HepG2 (cell line): ENCODE measurements at regions not wholly inside any gene's neighbourhood (a gene's known extent, or its start where the extent isn't known, plus 50 kb on each side); places are given as distances from the start of the nearest gene placed in this dataset.

Experiments
- CEBPG ChIP-seq: IDR thresholded peaks from 2 replicates; pipeline ENCODE4 v1.6.1; 2016
- FOXO1 ChIP-seq: sonication (generic); formaldehyde crosslinking; IDR thresholded peaks from 2 replicates; pipeline ENCODE4 v1.4.0; 2020; ENCODE audit warnings: missing genetic modification reagents
- MAFG ChIP-seq: sonication (generic); formaldehyde crosslinking; IDR thresholded peaks from 2 replicates; pipeline ENCODE4 v1.5.1; 2020; ENCODE audit warnings: mild to moderate bottlenecking, missing genetic modification reagents
- PRPF4 ChIP-seq: fragments of 200-400 bp; formaldehyde crosslinking; IDR thresholded peaks from 2 replicates; pipeline ENCODE4 v1.6.1; 2016; ENCODE audit warnings: low read length, low read depth; ENCODE audit not compliant: poor library complexity, severe bottlenecking
- SIX1 ChIP-seq: sonication (generic); formaldehyde crosslinking; IDR thresholded peaks from 2 replicates; pipeline ENCODE4 v1.4.0; 2020; ENCODE audit warnings: missing genetic modification reagents, borderline replicate concordance
- SMYD3 ChIP-seq: sonication (generic); formaldehyde crosslinking; IDR thresholded peaks from 2 replicates; pipeline ENCODE4 v1.8.1; 2023; ENCODE audit warnings: mild to moderate bottlenecking, missing genetic modification reagents
- SRSF1 ChIP-seq: fragments of 200-400 bp; formaldehyde crosslinking; optimal IDR thresholded peaks from 2 replicates; pipeline ENCODE3; 2017; ENCODE audit warnings: mild to moderate bottlenecking, low read depth, low read length, moderate library complexity
- STAG1 ChIP-seq: sonication (generic); formaldehyde crosslinking; IDR thresholded peaks from 2 replicates; pipeline ENCODE4 v1.4.0; 2020; ENCODE audit warnings: missing genetic modification reagents
- YEATS4 ChIP-seq: sonication (generic); formaldehyde crosslinking; IDR thresholded peaks from 2 replicates; pipeline ENCODE4 v1.4.0; 2020; ENCODE audit warnings: missing genetic modification reagents, borderline replicate concordance
- ZNF530 ChIP-seq: sonication (generic); formaldehyde crosslinking; IDR thresholded peaks from 2 replicates; pipeline ENCODE4 v1.5.0; 2020; ENCODE audit warnings: low read depth, mild to moderate bottlenecking, missing genetic modification reagents
- TF ChIP-seq, protein P1 (sequence below): sonication (generic); formaldehyde crosslinking; IDR thresholded peaks from 2 replicates; pipeline ENCODE4 v1.5.1; 2020; ENCODE audit warnings: missing genetic modification reagents, mild to moderate bottlenecking, borderline replicate concordance
- TF ChIP-seq, protein P2 (sequence below): sonication (generic); formaldehyde crosslinking; IDR thresholded peaks from 2 replicates; pipeline ENCODE4 v1.5.0; 2020; ENCODE audit warnings: missing genetic modification reagents
- TF ChIP-seq, protein P3 (sequence below): sonication (generic); formaldehyde crosslinking; IDR thresholded peaks from 2 replicates; pipeline ENCODE4 v1.8.1; 2023; ENCODE audit warnings: missing genetic modification reagents, mild to moderate bottlenecking, borderline replicate concordance
- TF ChIP-seq, protein P4 (sequence below): sonication (generic); formaldehyde crosslinking; IDR thresholded peaks from 2 replicates; pipeline ENCODE4 v1.4.0; 2020; ENCODE audit warnings: mild to moderate bottlenecking, missing genetic modification reagents
- TF ChIP-seq, protein P5 (sequence below): sonication (generic); formaldehyde crosslinking; IDR thresholded peaks from 2 replicates; pipeline ENCODE4 v1.8.0; 2023; ENCODE audit warnings: mild to moderate bottlenecking, missing genetic modification reagents
- TF ChIP-seq, protein P6 (sequence below), 2 experiments: sonication (generic) in 1 of 2; formaldehyde crosslinking in 1 of 2; IDR thresholded peaks; 2 replicates each; pipeline versions ENCODE4 v1.4.0 to v1.6.1; 2016 to 2020; ENCODE audit warnings: borderline replicate concordance in 1 of 2, low read depth in 1 of 2, mild to moderate bottlenecking in 1 of 2, missing genetic modification reagents in 1 of 2

DNA sequence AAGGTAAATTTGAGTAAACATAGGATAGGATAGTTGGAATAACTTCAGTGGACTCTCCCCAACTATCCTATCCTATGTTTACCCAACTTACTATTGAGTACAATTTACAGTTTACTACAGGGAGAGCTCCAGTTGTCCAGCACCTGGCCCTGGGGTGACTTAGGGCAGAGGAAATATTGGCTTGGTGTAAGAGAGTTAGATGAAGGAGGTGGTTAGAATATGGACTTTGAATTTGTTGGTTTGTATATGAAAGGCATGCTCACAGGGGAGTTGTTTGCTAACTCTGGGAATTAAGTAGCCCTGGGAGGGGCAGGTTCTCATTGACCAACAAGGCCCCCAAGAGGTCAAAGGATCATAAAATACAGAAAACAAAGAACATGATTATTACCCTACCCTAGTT, 497.7 kb downstream of the ARL4A start (continued):
- TF ChIP-seq ZNF530 (CRISPR knock-in tag), result no peak
- no peak for TF ChIP-seq PRPF4
- no peak for TF ChIP-seq MAFG (CRISPR knock-in tag)
- TF ChIP-seq, protein P1, sequence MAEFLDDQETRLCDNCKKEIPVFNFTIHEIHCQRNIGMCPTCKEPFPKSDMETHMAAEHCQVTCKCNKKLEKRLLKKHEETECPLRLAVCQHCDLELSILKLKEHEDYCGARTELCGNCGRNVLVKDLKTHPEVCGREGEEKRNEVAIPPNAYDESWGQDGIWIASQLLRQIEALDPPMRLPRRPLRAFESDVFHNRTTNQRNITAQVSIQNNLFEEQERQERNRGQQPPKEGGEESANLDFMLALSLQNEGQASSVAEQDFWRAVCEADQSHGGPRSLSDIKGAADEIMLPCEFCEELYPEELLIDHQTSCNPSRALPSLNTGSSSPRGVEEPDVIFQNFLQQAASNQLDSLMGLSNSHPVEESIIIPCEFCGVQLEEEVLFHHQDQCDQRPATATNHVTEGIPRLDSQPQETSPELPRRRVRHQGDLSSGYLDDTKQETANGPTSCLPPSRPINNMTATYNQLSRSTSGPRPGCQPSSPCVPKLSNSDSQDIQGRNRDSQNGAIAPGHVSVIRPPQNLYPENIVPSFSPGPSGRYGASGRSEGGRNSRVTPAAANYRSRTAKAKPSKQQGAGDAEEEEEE (CRISPR knock-in tag), result no peak
- TF ChIP-seq, protein P2, sequence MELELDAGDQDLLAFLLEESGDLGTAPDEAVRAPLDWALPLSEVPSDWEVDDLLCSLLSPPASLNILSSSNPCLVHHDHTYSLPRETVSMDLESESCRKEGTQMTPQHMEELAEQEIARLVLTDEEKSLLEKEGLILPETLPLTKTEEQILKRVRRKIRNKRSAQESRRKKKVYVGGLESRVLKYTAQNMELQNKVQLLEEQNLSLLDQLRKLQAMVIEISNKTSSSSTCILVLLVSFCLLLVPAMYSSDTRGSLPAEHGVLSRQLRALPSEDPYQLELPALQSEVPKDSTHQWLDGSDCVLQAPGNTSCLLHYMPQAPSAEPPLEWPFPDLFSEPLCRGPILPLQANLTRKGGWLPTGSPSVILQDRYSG (CRISPR knock-in tag), result no peak
- TF ChIP-seq, protein P3, sequence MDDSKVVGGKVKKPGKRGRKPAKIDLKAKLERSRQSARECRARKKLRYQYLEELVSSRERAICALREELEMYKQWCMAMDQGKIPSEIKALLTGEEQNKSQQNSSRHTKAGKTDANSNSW (CRISPR knock-in tag), result no peak
- TF ChIP-seq, protein P4, sequence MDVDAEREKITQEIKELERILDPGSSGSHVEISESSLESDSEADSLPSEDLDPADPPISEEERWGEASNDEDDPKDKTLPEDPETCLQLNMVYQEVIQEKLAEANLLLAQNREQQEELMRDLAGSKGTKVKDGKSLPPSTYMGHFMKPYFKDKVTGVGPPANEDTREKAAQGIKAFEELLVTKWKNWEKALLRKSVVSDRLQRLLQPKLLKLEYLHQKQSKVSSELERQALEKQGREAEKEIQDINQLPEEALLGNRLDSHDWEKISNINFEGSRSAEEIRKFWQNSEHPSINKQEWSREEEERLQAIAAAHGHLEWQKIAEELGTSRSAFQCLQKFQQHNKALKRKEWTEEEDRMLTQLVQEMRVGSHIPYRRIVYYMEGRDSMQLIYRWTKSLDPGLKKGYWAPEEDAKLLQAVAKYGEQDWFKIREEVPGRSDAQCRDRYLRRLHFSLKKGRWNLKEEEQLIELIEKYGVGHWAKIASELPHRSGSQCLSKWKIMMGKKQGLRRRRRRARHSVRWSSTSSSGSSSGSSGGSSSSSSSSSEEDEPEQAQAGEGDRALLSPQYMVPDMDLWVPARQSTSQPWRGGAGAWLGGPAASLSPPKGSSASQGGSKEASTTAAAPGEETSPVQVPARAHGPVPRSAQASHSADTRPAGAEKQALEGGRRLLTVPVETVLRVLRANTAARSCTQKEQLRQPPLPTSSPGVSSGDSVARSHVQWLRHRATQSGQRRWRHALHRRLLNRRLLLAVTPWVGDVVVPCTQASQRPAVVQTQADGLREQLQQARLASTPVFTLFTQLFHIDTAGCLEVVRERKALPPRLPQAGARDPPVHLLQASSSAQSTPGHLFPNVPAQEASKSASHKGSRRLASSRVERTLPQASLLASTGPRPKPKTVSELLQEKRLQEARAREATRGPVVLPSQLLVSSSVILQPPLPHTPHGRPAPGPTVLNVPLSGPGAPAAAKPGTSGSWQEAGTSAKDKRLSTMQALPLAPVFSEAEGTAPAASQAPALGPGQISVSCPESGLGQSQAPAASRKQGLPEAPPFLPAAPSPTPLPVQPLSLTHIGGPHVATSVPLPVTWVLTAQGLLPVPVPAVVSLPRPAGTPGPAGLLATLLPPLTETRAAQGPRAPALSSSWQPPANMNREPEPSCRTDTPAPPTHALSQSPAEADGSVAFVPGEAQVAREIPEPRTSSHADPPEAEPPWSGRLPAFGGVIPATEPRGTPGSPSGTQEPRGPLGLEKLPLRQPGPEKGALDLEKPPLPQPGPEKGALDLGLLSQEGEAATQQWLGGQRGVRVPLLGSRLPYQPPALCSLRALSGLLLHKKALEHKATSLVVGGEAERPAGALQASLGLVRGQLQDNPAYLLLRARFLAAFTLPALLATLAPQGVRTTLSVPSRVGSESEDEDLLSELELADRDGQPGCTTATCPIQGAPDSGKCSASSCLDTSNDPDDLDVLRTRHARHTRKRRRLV, result no peak
- peak; percentile 32; the same call in 1 of the 2 replicates for TF ChIP-seq SMYD3 (CRISPR knock-in tag)
- TF ChIP-seq, protein P5, sequence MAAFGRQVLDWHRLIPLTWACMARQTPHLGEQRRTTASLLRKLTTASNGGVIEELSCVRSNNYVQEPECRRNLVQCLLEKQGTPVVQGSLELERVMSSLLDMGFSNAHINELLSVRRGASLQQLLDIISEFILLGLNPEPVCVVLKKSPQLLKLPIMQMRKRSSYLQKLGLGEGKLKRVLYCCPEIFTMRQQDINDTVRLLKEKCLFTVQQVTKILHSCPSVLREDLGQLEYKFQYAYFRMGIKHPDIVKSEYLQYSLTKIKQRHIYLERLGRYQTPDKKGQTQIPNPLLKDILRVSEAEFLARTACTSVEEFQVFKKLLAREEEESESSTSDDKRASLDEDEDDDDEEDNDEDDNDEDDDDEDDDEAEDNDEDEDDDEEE, result no peak
- TF ChIP-seq CEBPG (CRISPR knock-in tag), result peak; percentile 33; the same call in 1 of the 2 replicates
- peak; percentile 69; the same call in 1 of the 2 replicates for TF ChIP-seq SIX1
- TF ChIP-seq, protein P6, sequence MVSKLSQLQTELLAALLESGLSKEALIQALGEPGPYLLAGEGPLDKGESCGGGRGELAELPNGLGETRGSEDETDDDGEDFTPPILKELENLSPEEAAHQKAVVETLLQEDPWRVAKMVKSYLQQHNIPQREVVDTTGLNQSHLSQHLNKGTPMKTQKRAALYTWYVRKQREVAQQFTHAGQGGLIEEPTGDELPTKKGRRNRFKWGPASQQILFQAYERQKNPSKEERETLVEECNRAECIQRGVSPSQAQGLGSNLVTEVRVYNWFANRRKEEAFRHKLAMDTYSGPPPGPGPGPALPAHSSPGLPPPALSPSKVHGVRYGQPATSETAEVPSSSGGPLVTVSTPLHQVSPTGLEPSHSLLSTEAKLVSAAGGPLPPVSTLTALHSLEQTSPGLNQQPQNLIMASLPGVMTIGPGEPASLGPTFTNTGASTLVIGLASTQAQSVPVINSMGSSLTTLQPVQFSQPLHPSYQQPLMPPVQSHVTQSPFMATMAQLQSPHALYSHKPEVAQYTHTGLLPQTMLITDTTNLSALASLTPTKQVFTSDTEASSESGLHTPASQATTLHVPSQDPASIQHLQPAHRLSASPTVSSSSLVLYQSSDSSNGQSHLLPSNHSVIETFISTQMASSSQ (IDR thresholded peaks at IDR 0.05; ENCODE audit: low read depth), result peak; percentile 70; the same call in 1 of the 2 replicates
- TF ChIP-seq, protein P6 (CRISPR knock-in tag; IDR thresholded peaks at IDR 0.05; ENCODE audit: borderline replicate concordance), result peak; percentile 49; the same call in 1 of the 2 replicates
- TF ChIP-seq STAG1 (CRISPR knock-in tag), result 0 out of 2 replicates have a peak, but pooled peaks have one; percentile 2
- TF ChIP-seq SRSF1, result no peak
- peak; percentile 71; the same call in 1 of the 2 replicates for TF ChIP-seq FOXO1 (CRISPR knock-in tag)
- no peak for TF ChIP-seq YEATS4 (CRISPR knock-in tag)
